SK-N-SH (cell line): ENCODE measurements at regions not wholly inside any gene's neighbourhood (a gene's known extent, or its start where the extent isn't known, plus 50 kb on each side); places are given as distances from the start of the nearest gene placed in this dataset.

ENCODE experiments used
- CTCF ChIA-PET: fragments of 300-600, 350-600 bp; formaldehyde crosslinking; extraction: SDS; loops from one replicate; lab custom pipeline; 2021; lab: Yijun Ruan, JAX
- POLR2A ChIA-PET: fragments of 350-600 bp; sonication (Branson Sonifier 250); formaldehyde crosslinking; extraction: SDS; loops from one replicate; lab custom pipeline; 2020; ENCODE audit warnings: antibody characterized with exemption, inconsistent platforms; lab: Yijun Ruan, JAX
- DNase-seq: peaks from one replicate; pipeline ENCODE4 v3.0.0; 2012
- H2AFZ ChIP-seq: fragments of 200-600 bp; sonication (generic); 2 replicates; pipeline ENCODE4 v1.8.1; 2016; ENCODE audit warnings: antibody characterized with exemption, mild to moderate bottlenecking, low read depth
- H3F3A ChIP-seq: fragments of 200-600 bp; sonication (generic); replicated peaks from 2 replicates; pipeline ENCODE3; 2016; ENCODE audit warnings: antibody characterized with exemption, mild to moderate bottlenecking; ENCODE audit not compliant: insufficient read depth
- H3K27ac ChIP-seq, 2 experiments: fragments of 200-500 bp in 1 of 2; fragments of 200-600 bp in 1 of 2; sonication (Bioruptor generic) in 1 of 2; sonication (generic), shearing (Covaris generic) in 1 of 2; 2 replicates each; pipeline versions ENCODE4 v1.5.1 to v1.6.1; 2014 to 2016; ENCODE audit warnings: low read depth in 2 of 2, inconsistent platforms in 1 of 2, low read length in 1 of 2, mild to moderate bottlenecking in 1 of 2, mixed read lengths in 1 of 2
- H3K27me3 ChIP-seq: fragments of 200-600 bp; sonication (generic), shearing (Covaris generic); 2 replicates; pipeline ENCODE4 v1.6.1; 2016; ENCODE audit warnings: mixed run types; ENCODE audit not compliant: insufficient read depth
- H3K36me3 ChIP-seq, 2 experiments: fragments of 200-500 bp in 1 of 2; fragments of 200-600 bp in 1 of 2; sonication (Bioruptor generic) in 1 of 2; sonication (generic) in 1 of 2; replicated peaks in 1 of 2; 2 replicates each; pipeline versions ENCODE3 to v1.5.1; 2014 to 2016; ENCODE audit warnings: low read length in 1 of 2, mild to moderate bottlenecking in 1 of 2; ENCODE audit not compliant: insufficient read depth in 2 of 2, control insufficient read depth in 1 of 2
- H3K4me1 ChIP-seq, 2 experiments: fragments of 200-500 bp in 1 of 2; fragments of 200-600 bp in 1 of 2; sonication (Bioruptor generic) in 1 of 2; sonication (generic), shearing (Covaris generic) in 1 of 2; 2 replicates each; pipeline versions ENCODE4 v1.5.1 to v1.6.1; 2014 to 2016; ENCODE audit warnings: low read depth in 1 of 2, low read length in 1 of 2, mixed run types in 1 of 2; ENCODE audit not compliant: insufficient read depth in 2 of 2, control insufficient read depth in 1 of 2
- H3K4me2 ChIP-seq: fragments of 200-600 bp; sonication (generic), shearing (Covaris generic); 2 replicates; pipeline ENCODE4 v1.6.1; 2017; ENCODE audit warnings: mixed run types
- H3K4me3 ChIP-seq, 2 experiments: fragments of 200-500 bp in 1 of 2; fragments of 200-600 bp in 1 of 2; sonication (Bioruptor generic) in 1 of 2; sonication (generic), shearing (Covaris generic) in 1 of 2; 2 replicates each; pipeline versions ENCODE4 v1.5.1 to v1.8.1; 2014 to 2016; ENCODE audit warnings: low read depth in 2 of 2, inconsistent platforms in 1 of 2, low read length in 1 of 2, mild to moderate bottlenecking in 1 of 2, mixed read lengths in 1 of 2, moderate library complexity in 1 of 2
- H3K79me2 ChIP-seq: fragments of 200-600 bp; sonication (generic); 2 replicates; pipeline ENCODE4 v1.8.1; 2017; ENCODE audit warnings: mild to moderate bottlenecking; ENCODE audit not compliant: insufficient read depth
- H3K9ac ChIP-seq: fragments of 200-600 bp; sonication (generic); 2 replicates; pipeline ENCODE4 v1.6.1; 2017; ENCODE audit warnings: mixed run types
- H3K9me2 ChIP-seq: fragments of 200-600 bp; sonication (generic); 2 replicates; pipeline ENCODE4 v1.6.1; 2017; ENCODE audit warnings: mixed run types
- H3K9me3 ChIP-seq: fragments of 200-600 bp; sonication (generic); 2 replicates; pipeline ENCODE4 v1.6.1; 2017; ENCODE audit warnings: mixed run types, mild to moderate bottlenecking, moderate library complexity
- H4K20me1 ChIP-seq: fragments of 200-600 bp; sonication (generic); 2 replicates; pipeline ENCODE4 v1.6.1; 2017; ENCODE audit warnings: mild to moderate bottlenecking, mixed run types; ENCODE audit not compliant: insufficient read depth
- FOSL2 ChIP-seq: IDR thresholded peaks from 2 replicates; pipeline ENCODE4 v1.4.0; 2012; ENCODE audit warnings: low read depth, mild to moderate bottlenecking, moderate library complexity, borderline replicate concordance
- GATA2 ChIP-seq: sonication (generic); formaldehyde crosslinking; IDR thresholded peaks from 2 replicates; pipeline ENCODE4 v1.5.0; 2020; ENCODE audit warnings: mild to moderate bottlenecking, missing genetic modification reagents
- MXI1 ChIP-seq: IDR thresholded peaks from 2 replicates; pipeline ENCODE4 v1.6.1; 2012; ENCODE audit warnings: mild to moderate bottlenecking, low read depth, low read length, improper control_type of control experiment
- REST ChIP-seq: IDR thresholded peaks from 2 replicates; pipeline ENCODE4 v1.6.1; 2012; ENCODE audit warnings: mild to moderate bottlenecking, low read depth, low read length, moderate library complexity
- USF1 ChIP-seq: IDR thresholded peaks from 2 replicates; pipeline ENCODE4 v1.4.0; 2012; ENCODE audit warnings: low read depth, borderline replicate concordance
- USF2 ChIP-seq: fragments of 150-350 bp; IDR thresholded peaks from 2 replicates; pipeline ENCODE4 v1.6.1; 2017; ENCODE audit warnings: antibody characterized with exemption, low read length, low read depth, borderline replicate concordance
- WGBS: methylation state at CpG from one replicate; pipeline ENCODE4 v1.1.6; 2017; ENCODE audit warnings: low lambda C conversion rate; 5-methylcytosine and 5-hydroxymethylcytosine counted together

GRCh38 chr2:61660511-61661388, 122.6 kb upstream of the XPO1 start:
- peak overlapping the region in 1 of 2 experiments; percentile 47; a peak in 1 of 4 replicates for H3K27ac ChIP-seq
- ChIA-PET CTCF (interaction anchor here (0.8 to 1.0 kb wide), 2 partner anchors 23 to 28 kb away, joined by 3 read pairs; no protein-coding TSS in a partner anchor), POLR2A (no interaction called here)
- no peaks in the 10 kb centered on the region for H3K9me2 ChIP-seq
- no peak for DNase-seq
- no peaks in the 10 kb centered on the region for H3K36me3 ChIP-seq
- peaks cover 3 to 9% of the 10 kb centered on the region in 2 experiments; a peak in 2 of 4 replicates for H3K4me1 ChIP-seq
- no peak overlapping the region for H3K4me2 ChIP-seq
- 62% methylated on average over 4 of the region's 4 CpGs for WGBS
- H4K20me1 ChIP-seq, result no peaks in the 10 kb centered on the region
- H3F3A ChIP-seq, result no peaks in the 10 kb centered on the region
- no peaks in the 10 kb centered on the region for H3K9me3 ChIP-seq
- no peak overlapping the region for H3K9ac ChIP-seq
- no peaks in the 10 kb centered on the region for H3K27me3 ChIP-seq
- TF ChIP-seq MXI1 (no peak), USF1 (no peak), GATA2 (CRISPR knock-in tag) (no peak), REST (no peak), USF2 (no peak), FOSL2 (no peak)
- H2AFZ ChIP-seq, result 0 out of 2 replicates have a peak overlapping the region, but pooled peaks have one; percentile 25
- no peak overlapping the region for H3K4me3 ChIP-seq
- H3K79me2 ChIP-seq, result no peaks in the 10 kb centered on the region
